Neutrophil (primary cell): ENCODE measurements at regions not wholly inside any gene's neighbourhood (a gene's known extent, or its start where the extent isn't known, plus 50 kb on each side); places are given as distances from the start of the nearest gene placed in this dataset.

Experiments used
- H3K27ac ChIP-seq: fragments of 200-600 bp; sonication (generic); 2 replicates; pipeline ENCODE4 v1.5.1; 2016; ENCODE audit warnings: mild to moderate bottlenecking, moderate library complexity
- H3K27me3 ChIP-seq: fragments of 200-600 bp; sonication (generic); 2 replicates; pipeline ENCODE4 v1.6.0; 2016; ENCODE audit warnings: mild to moderate bottlenecking
- H3K36me3 ChIP-seq: fragments of 200-600 bp; sonication (generic); 2 replicates; pipeline ENCODE4 v1.5.1; 2017
- H3K4me1 ChIP-seq, 2 experiments: fragments of 200-600 bp in 1 of 2; sonication (generic) in 1 of 2; 1 replicate in 1 of 2; 2 replicates in 1 of 2; pipeline versions ENCODE4 v1.5.1 to v1.6.1; 2013 to 2016; ENCODE audit warnings: low read depth in 1 of 2, low read length in 1 of 2, mild to moderate bottlenecking in 1 of 2, moderate library complexity in 1 of 2; ENCODE audit not compliant: control insufficient read depth in 1 of 2, insufficient read depth in 1 of 2
- H3K4me3 ChIP-seq, 2 experiments: fragments of 200-600 bp in 1 of 2; sonication (generic) in 1 of 2; 1 replicate in 1 of 2; 2 replicates in 1 of 2; pipeline ENCODE4 v1.5.1; 2013 to 2016; ENCODE audit warnings: low read depth in 1 of 2, low read length in 1 of 2, mild to moderate bottlenecking in 1 of 2, moderate library complexity in 1 of 2
- H3K9me3 ChIP-seq: fragments of 200-600 bp; sonication (generic); 2 replicates; pipeline ENCODE4 v1.5.1; 2016
- TF ChIP-seq, protein P1 (sequence below): fragments of 200-600 bp; sonication (generic); IDR thresholded peaks from 2 replicates; pipeline ENCODE4 v1.5.1; 2016; ENCODE audit warnings: antibody characterized with exemption

DNA sequence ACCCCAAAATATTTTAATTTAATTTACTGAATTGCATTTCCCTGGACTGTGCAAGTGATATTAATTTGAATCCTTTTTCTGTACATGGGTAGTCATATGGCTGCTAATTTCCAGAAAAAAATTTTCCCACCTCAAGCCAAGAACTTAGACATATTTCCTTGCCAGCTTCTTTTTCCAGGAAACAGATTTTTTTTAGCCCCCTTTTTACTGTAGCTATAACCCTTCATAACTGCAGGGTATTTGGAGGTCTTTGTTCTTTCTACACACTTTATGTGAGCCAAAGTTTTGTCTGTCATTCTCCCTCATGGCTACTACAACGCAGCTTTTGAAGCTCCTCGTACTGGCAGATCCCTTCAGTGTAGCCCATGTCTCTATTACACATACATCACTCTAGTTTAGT is 261.2 kb upstream of the PIK3R1 start:
- Histone ChIP-seq H3K4me3 (no peak overlapping the region), H3K36me3 (no peaks in the 10 kb centered on the region), H3K27ac (no peak overlapping the region), H3K27me3 (no peaks in the 10 kb centered on the region), H3K4me1 (peaks cover 0 to 4% of the 10 kb centered on the region in 2 experiments), H3K9me3 (no peaks in the 10 kb centered on the region)
- TF ChIP-seq, protein P1, sequence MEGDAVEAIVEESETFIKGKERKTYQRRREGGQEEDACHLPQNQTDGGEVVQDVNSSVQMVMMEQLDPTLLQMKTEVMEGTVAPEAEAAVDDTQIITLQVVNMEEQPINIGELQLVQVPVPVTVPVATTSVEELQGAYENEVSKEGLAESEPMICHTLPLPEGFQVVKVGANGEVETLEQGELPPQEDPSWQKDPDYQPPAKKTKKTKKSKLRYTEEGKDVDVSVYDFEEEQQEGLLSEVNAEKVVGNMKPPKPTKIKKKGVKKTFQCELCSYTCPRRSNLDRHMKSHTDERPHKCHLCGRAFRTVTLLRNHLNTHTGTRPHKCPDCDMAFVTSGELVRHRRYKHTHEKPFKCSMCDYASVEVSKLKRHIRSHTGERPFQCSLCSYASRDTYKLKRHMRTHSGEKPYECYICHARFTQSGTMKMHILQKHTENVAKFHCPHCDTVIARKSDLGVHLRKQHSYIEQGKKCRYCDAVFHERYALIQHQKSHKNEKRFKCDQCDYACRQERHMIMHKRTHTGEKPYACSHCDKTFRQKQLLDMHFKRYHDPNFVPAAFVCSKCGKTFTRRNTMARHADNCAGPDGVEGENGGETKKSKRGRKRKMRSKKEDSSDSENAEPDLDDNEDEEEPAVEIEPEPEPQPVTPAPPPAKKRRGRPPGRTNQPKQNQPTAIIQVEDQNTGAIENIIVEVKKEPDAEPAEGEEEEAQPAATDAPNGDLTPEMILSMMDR: no peak

DNA sequence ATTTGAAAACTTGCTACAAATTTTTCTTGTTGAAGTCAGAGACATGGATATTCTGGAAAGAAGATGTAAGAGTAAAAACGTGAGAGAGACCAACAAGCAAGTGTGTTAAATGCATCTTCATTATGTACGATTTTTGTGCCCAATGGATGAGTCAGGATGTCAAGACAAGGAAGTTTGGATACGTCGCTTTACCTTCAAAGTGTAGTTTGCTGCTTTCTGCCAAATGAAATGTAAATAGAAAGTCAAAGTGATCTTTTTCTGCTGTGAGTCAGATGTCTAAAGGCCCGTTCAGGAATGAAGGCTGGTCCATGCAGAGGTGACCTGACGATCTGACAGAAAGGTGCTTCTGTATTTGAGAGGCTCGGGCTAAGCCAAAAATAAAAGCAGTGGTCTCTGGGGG is 273.1 kb upstream of the PIK3R1 start:
- Histone ChIP-seq H3K27me3 (no peaks in the 10 kb centered on the region), H3K9me3 (no peaks in the 10 kb centered on the region), H3K4me3 (no peak overlapping the region), H3K4me1 (no peaks in the 10 kb centered on the region), H3K36me3 (no peaks in the 10 kb centered on the region), H3K27ac (no peak overlapping the region)
- TF ChIP-seq, protein P1: no peak

DNA sequence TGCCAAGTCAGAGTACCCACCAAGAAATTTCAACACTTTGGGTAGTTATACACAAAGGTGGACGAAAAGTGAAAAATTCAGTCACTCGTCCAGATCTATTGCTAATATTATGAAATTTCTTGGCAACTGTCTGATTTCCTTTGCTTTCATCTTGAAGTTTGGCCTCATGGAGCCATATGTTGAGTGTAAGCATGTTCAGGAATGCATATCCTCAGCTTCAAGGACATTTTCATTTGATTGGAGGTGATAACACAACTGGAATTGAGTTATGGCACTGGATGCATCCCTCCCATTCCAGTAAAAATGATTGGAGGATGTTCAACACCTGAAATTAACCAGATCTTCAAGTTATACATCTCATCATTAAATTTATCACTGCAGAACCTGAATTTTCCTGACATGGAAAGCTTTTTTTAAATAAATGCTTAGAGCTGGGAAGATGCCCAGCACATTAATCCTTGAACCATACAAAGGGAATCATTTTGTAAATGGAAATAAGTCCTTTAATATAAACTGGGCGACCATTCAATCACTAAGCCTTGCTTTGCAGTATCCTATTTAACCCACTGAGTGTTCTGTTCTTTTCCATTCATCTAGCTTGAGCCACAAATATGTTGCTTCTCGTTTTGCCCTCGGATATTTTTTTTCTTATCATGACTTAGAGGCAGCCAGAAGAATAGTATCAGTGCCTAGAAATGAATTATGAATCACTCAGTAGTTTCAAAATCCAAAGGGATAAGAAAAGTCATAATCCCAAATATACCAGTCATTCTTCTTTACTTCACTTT is 273.7 kb upstream of the PIK3R1 start:
- no peaks in the 10 kb centered on the region for H3K27me3 ChIP-seq
- H3K4me1 ChIP-seq: no peaks in the 10 kb centered on the region
- no peaks in the 10 kb centered on the region for H3K36me3 ChIP-seq
- no peak overlapping the region for H3K4me3 ChIP-seq
- TF ChIP-seq, protein P1: no peak
- H3K9me3 ChIP-seq: no peaks in the 10 kb centered on the region
- H3K27ac ChIP-seq: no peak overlapping the region

GRCh38 chr5:67935908-67936566 is 279.5 kb upstream of the PIK3R1 start:
- TF ChIP-seq, protein P1: no peak
- no peaks in the 10 kb centered on the region for H3K27me3 ChIP-seq
- H3K9me3 ChIP-seq: no peaks in the 10 kb centered on the region
- H3K36me3 ChIP-seq: no peaks in the 10 kb centered on the region
- no peaks in the 10 kb centered on the region for H3K4me1 ChIP-seq
- H3K4me3 ChIP-seq: no peak overlapping the region
- no peak overlapping the region for H3K27ac ChIP-seq

- no peaks in the 10 kb centered on the region for H3K27me3 ChIP-seq
- no peaks in the 10 kb centered on the region for H3K36me3 ChIP-seq
- H3K27ac ChIP-seq: no peak overlapping the region
- no peak overlapping the region for H3K4me3 ChIP-seq
- no peaks in the 10 kb centered on the region for H3K9me3 ChIP-seq
- no peaks in the 10 kb centered on the region for H3K4me1 ChIP-seq
- TF ChIP-seq, protein P1: no peak
Measured at GRCh38 chr5:67934976-67935375, 280.6 kb upstream of the PIK3R1 start.
